Spleen (tissue), 7 donors: ENCODE measurements at regions not wholly inside any gene's neighbourhood (a gene's known extent, or its start where the extent isn't known, plus 50 kb on each side); places are given as distances from the start of the nearest gene placed in this dataset.

Source experiments
- POLR2AphosphoS5 ChIP-seq, 3 donors: sonication (generic); formaldehyde crosslinking; IDR thresholded peaks; one replicate each; pipeline ENCODE4 v1.5.1; 2017; ENCODE audit warnings: antibody characterized with exemption in 3 of 3
- TF ChIP-seq, protein P1 (sequence below), 11 experiments: fragments of 200-600 bp in 7 of 11; fragments of 450-650 bp in 4 of 11; sonication (generic) in 4 of 11; IDR thresholded peaks in 8 of 11; conservative IDR thresholded peaks in 3 of 11; 1 replicate in 7 of 11; 2 replicates in 4 of 11; pipeline versions ENCODE4 v1.4.0 to v1.8.0; 2016 to 2021; ENCODE audit warnings: antibody characterized with exemption in 11 of 11, inconsistent platforms in 4 of 11, mild to moderate bottlenecking in 1 of 11
- donor health status: DM: no; HTN: no; CAD: no; lungs with moderate emphysema.
- donor health status: DM: no; HTN: no; CAD: no.
- donor health status: DM: no; HTN: no; CAD: no.

DNA sequence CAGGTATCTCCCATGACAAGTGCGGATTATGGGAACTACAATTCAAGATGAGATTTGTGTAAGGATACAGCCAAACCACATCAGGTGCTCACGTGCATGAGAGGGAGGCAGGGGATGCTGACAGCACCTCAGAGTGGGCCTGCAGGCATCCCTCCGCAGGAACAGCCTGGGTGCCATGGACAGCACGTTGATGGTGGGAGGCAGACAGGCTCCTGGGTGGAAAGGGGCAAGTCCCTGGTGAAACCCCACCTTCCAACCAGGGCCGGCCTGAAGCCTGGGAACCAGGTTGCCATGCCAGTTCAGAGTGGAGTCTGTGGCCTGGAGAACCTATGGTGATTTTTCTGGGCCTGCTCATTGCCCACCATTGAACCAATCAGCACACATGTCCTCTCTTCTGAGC, 1469.6 kb downstream of the PCDH7 start:
- TF ChIP-seq POLR2AphosphoS5 (IDR thresholded peaks at IDR 0.05) = no peak
- TF ChIP-seq, protein P1, sequence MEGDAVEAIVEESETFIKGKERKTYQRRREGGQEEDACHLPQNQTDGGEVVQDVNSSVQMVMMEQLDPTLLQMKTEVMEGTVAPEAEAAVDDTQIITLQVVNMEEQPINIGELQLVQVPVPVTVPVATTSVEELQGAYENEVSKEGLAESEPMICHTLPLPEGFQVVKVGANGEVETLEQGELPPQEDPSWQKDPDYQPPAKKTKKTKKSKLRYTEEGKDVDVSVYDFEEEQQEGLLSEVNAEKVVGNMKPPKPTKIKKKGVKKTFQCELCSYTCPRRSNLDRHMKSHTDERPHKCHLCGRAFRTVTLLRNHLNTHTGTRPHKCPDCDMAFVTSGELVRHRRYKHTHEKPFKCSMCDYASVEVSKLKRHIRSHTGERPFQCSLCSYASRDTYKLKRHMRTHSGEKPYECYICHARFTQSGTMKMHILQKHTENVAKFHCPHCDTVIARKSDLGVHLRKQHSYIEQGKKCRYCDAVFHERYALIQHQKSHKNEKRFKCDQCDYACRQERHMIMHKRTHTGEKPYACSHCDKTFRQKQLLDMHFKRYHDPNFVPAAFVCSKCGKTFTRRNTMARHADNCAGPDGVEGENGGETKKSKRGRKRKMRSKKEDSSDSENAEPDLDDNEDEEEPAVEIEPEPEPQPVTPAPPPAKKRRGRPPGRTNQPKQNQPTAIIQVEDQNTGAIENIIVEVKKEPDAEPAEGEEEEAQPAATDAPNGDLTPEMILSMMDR (IDR thresholded peaks at IDR 0.05 in 8 of 11, conservative IDR thresholded peaks at IDR 0.05 in 3 of 11) = no peak
